ENCODE measurements at regions not wholly inside any gene's neighbourhood (a gene's known extent, or its start where the extent isn't known, plus 50 kb on each side); places are given as distances from the start of the nearest gene placed in this dataset.

- H3K36me3 Mint-ChIP-seq (ENCODE audit: low read depth, unreplicated experiment) = no peaks in the 10 kb centered on the region
These were observed 566.1 kb downstream of the TFAP2B start for GRCh38 chr6:51384736-51385135.

GRCh38 chr6:51386347-51386836 lies 567.7 kb downstream of the TFAP2B start:
- H3K36me3 ChIP-seq (ENCODE audit: insufficient read depth, low read length) = no peaks in the 10 kb centered on the region
- H3K4me2 ChIP-seq (ENCODE audit: low read length) = no peak overlapping the region
- H3K9me3 ChIP-seq (ENCODE audit: insufficient read depth, low read depth, low read length) = no peaks in the 10 kb centered on the region
- H3K79me2 ChIP-seq (ENCODE audit: insufficient read depth, low read length) = no peaks in the 10 kb centered on the region
- FAIRE-seq (no peak), DNase-seq (ENCODE audit: low read depth) (no peak)
- no peaks in the 10 kb centered on the region for H4K20me1 ChIP-seq (ENCODE audit: insufficient read depth, low read length)
- no peaks in the 10 kb centered on the region for H3K4me1 Mint-ChIP-seq (ENCODE audit: low read depth, unreplicated experiment)
- no peaks in the 10 kb centered on the region for H3K27me3 ChIP-seq (ENCODE audit: insufficient read depth, low read length)
- H3K27ac Mint-ChIP-seq (ENCODE audit: unreplicated experiment) = no peak overlapping the region
- H3K9ac ChIP-seq (ENCODE audit: low read length) = no peak overlapping the region
- H2AFZ ChIP-seq (ENCODE audit: low read depth, low read length) = no peak overlapping the region
- H3K36me3 Mint-ChIP-seq (ENCODE audit: low read depth, unreplicated experiment) = no peaks in the 10 kb centered on the region
- TF ChIP-seq, protein P1, sequence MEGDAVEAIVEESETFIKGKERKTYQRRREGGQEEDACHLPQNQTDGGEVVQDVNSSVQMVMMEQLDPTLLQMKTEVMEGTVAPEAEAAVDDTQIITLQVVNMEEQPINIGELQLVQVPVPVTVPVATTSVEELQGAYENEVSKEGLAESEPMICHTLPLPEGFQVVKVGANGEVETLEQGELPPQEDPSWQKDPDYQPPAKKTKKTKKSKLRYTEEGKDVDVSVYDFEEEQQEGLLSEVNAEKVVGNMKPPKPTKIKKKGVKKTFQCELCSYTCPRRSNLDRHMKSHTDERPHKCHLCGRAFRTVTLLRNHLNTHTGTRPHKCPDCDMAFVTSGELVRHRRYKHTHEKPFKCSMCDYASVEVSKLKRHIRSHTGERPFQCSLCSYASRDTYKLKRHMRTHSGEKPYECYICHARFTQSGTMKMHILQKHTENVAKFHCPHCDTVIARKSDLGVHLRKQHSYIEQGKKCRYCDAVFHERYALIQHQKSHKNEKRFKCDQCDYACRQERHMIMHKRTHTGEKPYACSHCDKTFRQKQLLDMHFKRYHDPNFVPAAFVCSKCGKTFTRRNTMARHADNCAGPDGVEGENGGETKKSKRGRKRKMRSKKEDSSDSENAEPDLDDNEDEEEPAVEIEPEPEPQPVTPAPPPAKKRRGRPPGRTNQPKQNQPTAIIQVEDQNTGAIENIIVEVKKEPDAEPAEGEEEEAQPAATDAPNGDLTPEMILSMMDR (IDR thresholded peaks at IDR 0.05; ENCODE audit: insufficient read depth, low read depth, low read length) = no peak
- no peak for TF ChIP-seq EZH2 (IDR thresholded peaks at IDR 0.05; ENCODE audit: insufficient read depth, low read length)
- no peaks in the 10 kb centered on the region for H3K27me3 Mint-ChIP-seq (ENCODE audit: low read depth, unreplicated experiment)
- H3K9me3 Mint-ChIP-seq (ENCODE audit: unreplicated experiment) = no peaks in the 10 kb centered on the region
- H3K4me3 ChIP-seq (ENCODE audit: insufficient read depth, low read depth, low read length) = no peak overlapping the region
- no peaks in the 10 kb centered on the region for H3K4me1 ChIP-seq (ENCODE audit: insufficient read depth, low read length)
- no peak overlapping the region for H3K4me3 Mint-ChIP-seq (ENCODE audit: unreplicated experiment)
- no peak overlapping the region for H3K27ac ChIP-seq (ENCODE audit: low read depth, low read length)

More at GRCh38 chr6:51384736-51385135, 566.1 kb downstream of the TFAP2B start:
- Histone ChIP-seq H3K27ac (ENCODE audit: low read depth, low read length) (no peak overlapping the region), H4K20me1 (ENCODE audit: insufficient read depth, low read length) (no peaks in the 10 kb centered on the region), H3K27me3 (ENCODE audit: insufficient read depth, low read length) (no peaks in the 10 kb centered on the region), H3K9ac (ENCODE audit: low read length) (no peak overlapping the region), H2AFZ (ENCODE audit: low read depth, low read length) (no peak overlapping the region), H3K4me1 (ENCODE audit: insufficient read depth, low read length) (no peaks in the 10 kb centered on the region), H3K36me3 (ENCODE audit: insufficient read depth, low read length) (no peaks in the 10 kb centered on the region), H3K4me3 (ENCODE audit: insufficient read depth, low read depth, low read length) (no peak overlapping the region), H3K9me3 (ENCODE audit: insufficient read depth, low read depth, low read length) (no peaks in the 10 kb centered on the region), H3K79me2 (ENCODE audit: insufficient read depth, low read length) (no peaks in the 10 kb centered on the region), H3K4me2 (ENCODE audit: low read length) (no peak overlapping the region)
- H3K4me3 Mint-ChIP-seq (ENCODE audit: unreplicated experiment) = no peak overlapping the region
- no peak for FAIRE-seq
- TF ChIP-seq, protein P1 (IDR thresholded peaks at IDR 0.05; ENCODE audit: insufficient read depth, low read depth, low read length) = no peak
- no peaks in the 10 kb centered on the region for H3K27me3 Mint-ChIP-seq (ENCODE audit: low read depth, unreplicated experiment)
- no peak for DNase-seq (ENCODE audit: low read depth)
- no peaks in the 10 kb centered on the region for H3K4me1 Mint-ChIP-seq (ENCODE audit: low read depth, unreplicated experiment)
- no peak overlapping the region for H3K27ac Mint-ChIP-seq (ENCODE audit: unreplicated experiment)
- H3K9me3 Mint-ChIP-seq (ENCODE audit: unreplicated experiment) = no peaks in the 10 kb centered on the region

- Mint-ChIP-seq H3K4me1 (ENCODE audit: low read depth, unreplicated experiment) (no peaks in the 10 kb centered on the region), H3K27ac (ENCODE audit: unreplicated experiment) (no peak overlapping the region), H3K9me3 (ENCODE audit: unreplicated experiment) (no peaks in the 10 kb centered on the region), H3K36me3 (ENCODE audit: low read depth, unreplicated experiment) (no peaks in the 10 kb centered on the region), H3K4me3 (ENCODE audit: unreplicated experiment) (no peak overlapping the region), H3K27me3 (ENCODE audit: low read depth, unreplicated experiment) (no peaks in the 10 kb centered on the region)
- TF ChIP-seq, protein P1 (IDR thresholded peaks at IDR 0.05; ENCODE audit: insufficient read depth, low read depth, low read length) = no peak
- TF ChIP-seq EZH2 (IDR thresholded peaks at IDR 0.05; ENCODE audit: insufficient read depth, low read length) = no peak
- Histone ChIP-seq H3K9ac (ENCODE audit: low read length) (no peak overlapping the region), H3K4me2 (ENCODE audit: low read length) (no peak overlapping the region), H3K27ac (ENCODE audit: low read depth, low read length) (no peak overlapping the region), H3K4me1 (ENCODE audit: insufficient read depth, low read length) (no peaks in the 10 kb centered on the region), H2AFZ (ENCODE audit: low read depth, low read length) (no peak overlapping the region), H3K9me3 (ENCODE audit: insufficient read depth, low read depth, low read length) (no peaks in the 10 kb centered on the region), H3K36me3 (ENCODE audit: insufficient read depth, low read length) (no peaks in the 10 kb centered on the region), H3K79me2 (ENCODE audit: insufficient read depth, low read length) (no peaks in the 10 kb centered on the region), H3K27me3 (ENCODE audit: insufficient read depth, low read length) (no peaks in the 10 kb centered on the region), H4K20me1 (ENCODE audit: insufficient read depth, low read length) (no peaks in the 10 kb centered on the region), H3K4me3 (ENCODE audit: insufficient read depth, low read depth, low read length) (no peak overlapping the region)
- FAIRE-seq = no peak
- no peak for DNase-seq (ENCODE audit: low read depth)
These were observed 569.2 kb downstream of the TFAP2B start for GRCh38 chr6:51387907-51388306.
